ENCODE measurements at regions not wholly inside any gene's neighbourhood (a gene's known extent, or its start where the extent isn't known, plus 50 kb on each side); places are given as distances from the start of the nearest gene placed in this dataset.

- TF ChIP-seq CTCF (conservative IDR thresholded peaks at IDR 0.05 in 1 of 2, IDR thresholded peaks at IDR 0.05 in 1 of 2; ENCODE audit: low read depth in 1 of 2, low read length in 2 of 2) (no peak), EZH2 (IDR thresholded peaks at IDR 0.05; ENCODE audit: low read length, missing control alignments) (no peak)
Observed at GRCh38 chrX:76893930-76894329, 466.4 kb downstream of the MAGEE1 start.

Data from fibroblast of lung (primary cell).